ENCODE measurements at regions not wholly inside any gene's neighbourhood (a gene's known extent, or its start where the extent isn't known, plus 50 kb on each side); places are given as distances from the start of the nearest gene placed in this dataset.

- Mint-ChIP-seq H3K27ac (no peak overlapping the region), H3K9me3 (peaks cover 0 to 7% of the 10 kb centered on the region in 2 donors)
- no peak for DNase-seq (ENCODE audit: low spot score in 2 of 2)
Measured at GRCh38 chr13:71079638-71080037, 787.4 kb downstream of the DACH1 start.

GRCh38 chr13:71068041-71068440 lies 799.0 kb downstream of the DACH1 start:
- no peak for ATAC-seq
- peaks cover 9 to 14% of the 10 kb centered on the region in 2 donors for H3K9me3 Mint-ChIP-seq
- H3K36me3 Mint-ChIP-seq: peaks cover 0 to 4% of the 10 kb centered on the region in 2 donors
- H3K27ac Mint-ChIP-seq: no peak overlapping the region
- no peak for DNase-seq (ENCODE audit: low spot score in 2 of 2)

More at GRCh38 chr13:71079638-71080037, 787.4 kb downstream of the DACH1 start:
- ATAC-seq: no peak
- no peaks in the 10 kb centered on the region for H3K36me3 Mint-ChIP-seq

DNA sequence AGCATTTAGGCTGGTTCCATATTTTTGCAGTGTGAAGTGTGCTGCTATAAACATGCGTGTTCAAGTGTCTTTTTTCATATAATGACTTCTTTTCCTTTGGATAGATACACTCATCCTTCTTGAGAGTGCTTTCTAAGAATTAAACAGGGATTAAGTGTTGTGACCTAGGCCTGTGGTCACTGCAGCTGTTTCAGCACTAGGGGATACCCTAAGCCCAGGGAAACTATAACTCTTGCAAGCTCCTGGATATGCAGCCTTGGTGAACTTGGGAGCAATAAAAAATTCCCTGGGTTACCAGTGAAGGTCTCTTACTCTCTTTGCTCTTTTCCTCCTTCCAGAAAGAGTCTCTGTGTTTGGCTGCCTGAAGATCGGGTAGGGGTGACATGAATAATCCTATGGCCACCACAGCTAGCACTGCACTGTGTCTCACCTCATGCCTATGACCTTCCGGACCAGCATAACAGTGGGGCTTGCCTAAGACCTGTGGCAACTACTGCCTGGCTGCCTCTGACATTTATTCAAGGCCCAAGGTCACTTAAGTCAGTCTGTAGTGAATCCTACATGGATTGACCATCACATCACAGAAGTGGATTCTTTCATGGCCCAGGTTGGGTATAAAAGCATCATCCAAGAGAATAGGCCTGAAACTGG lies 799.7 kb downstream of the DACH1 start:
- no peak for ATAC-seq

GRCh38 chr13:71056581-71056980 lies 810.4 kb downstream of the DACH1 start:
- no peak for ATAC-seq
- Mint-ChIP-seq H3K36me3 (peaks cover 0 to 4% of the 10 kb centered on the region in 2 donors), H3K9me3 (peaks cover 6 to 13% of the 10 kb centered on the region in 2 donors), H3K27ac (no peak overlapping the region)
- no peak for DNase-seq (ENCODE audit: low spot score in 2 of 2)

More for the DNA sequence above, 799.7 kb downstream of the DACH1 start:
- Mint-ChIP-seq H3K27ac (no peak overlapping the region), H3K36me3 (peaks cover 0 to 10% of the 10 kb centered on the region in 2 donors), H3K9me3 (peaks cover 14 to 18% of the 10 kb centered on the region in 2 donors)
- DNase-seq (ENCODE audit: low spot score in 2 of 2): no peak

DNA sequence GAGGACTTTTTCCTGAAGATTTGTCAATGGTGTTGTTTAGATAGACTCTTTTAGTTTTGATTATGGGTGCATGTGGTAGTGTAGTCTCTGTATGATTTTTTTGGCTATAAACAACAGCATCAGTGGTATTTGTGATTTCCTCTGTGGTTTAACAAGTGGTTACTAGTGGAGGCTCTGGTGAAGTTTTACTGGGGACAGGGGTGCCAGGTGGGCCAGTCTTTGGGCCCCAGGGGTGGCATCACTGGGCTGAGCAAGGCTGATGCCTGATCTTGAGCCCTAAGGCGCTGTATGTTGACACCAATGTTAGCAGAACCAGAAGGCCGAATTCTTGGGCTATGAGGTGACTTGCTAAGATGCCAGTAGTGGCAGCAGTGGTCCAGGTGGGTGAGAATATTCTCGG lies 811.4 kb downstream of the DACH1 start:
- Mint-ChIP-seq H3K27ac (no peak overlapping the region), H3K36me3 (no peaks in the 10 kb centered on the region), H3K9me3 (peaks cover 6 to 9% of the 10 kb centered on the region in 2 donors)
- ATAC-seq: no peak
- no peak for DNase-seq (ENCODE audit: low spot score in 2 of 2)

DNA sequence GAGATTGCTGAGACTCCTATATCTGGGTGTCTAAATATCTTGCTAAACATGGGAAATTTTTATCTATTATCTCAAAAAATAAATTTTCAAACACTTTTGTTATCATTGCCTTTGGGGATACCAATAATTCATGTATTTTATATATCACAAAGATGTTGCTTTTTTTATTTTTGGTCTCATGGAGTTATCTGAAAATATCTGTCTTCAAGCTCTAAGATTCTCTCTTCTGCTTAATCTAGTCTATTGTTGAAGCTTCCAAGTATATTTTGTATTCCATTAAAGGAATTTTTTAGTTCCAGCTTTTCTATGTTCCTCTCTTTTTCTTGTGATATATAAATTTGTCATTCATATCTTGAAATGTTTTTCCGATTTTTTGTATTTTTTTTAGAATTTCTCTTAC lies 812.0 kb downstream of the DACH1 start:
- H3K9me3 Mint-ChIP-seq: peaks cover 6 to 9% of the 10 kb centered on the region in 2 donors
- no peak for DNase-seq (ENCODE audit: low spot score in 2 of 2)
- no peak overlapping the region for H3K27ac Mint-ChIP-seq
- no peaks in the 10 kb centered on the region for H3K36me3 Mint-ChIP-seq
- ATAC-seq: no peak

DNA sequence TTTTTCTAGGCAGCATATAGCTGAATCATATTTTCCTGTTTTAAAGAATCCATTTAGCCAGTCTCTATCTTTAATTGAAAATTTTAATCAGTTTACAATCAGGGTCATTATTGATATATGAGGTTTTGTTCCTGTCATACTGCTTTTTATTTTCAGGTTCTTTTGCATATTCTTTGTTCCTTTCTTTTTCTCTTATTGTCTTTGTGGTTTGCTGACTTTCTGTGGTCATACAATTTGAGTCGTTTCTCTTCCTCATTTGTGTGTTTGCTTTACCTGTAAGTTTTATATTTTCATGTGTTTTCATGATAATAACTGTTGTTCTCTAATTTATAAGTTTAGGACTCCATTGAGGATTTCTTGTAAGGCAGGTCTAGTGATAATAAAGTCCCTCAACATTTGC lies 812.6 kb downstream of the DACH1 start:
- peaks cover 6 to 13% of the 10 kb centered on the region in 2 donors for H3K9me3 Mint-ChIP-seq
- no peaks in the 10 kb centered on the region for H3K36me3 Mint-ChIP-seq
- ATAC-seq: no peak
- DNase-seq (ENCODE audit: low spot score in 2 of 2): no peak
- H3K27ac Mint-ChIP-seq: no peak overlapping the region

DNA sequence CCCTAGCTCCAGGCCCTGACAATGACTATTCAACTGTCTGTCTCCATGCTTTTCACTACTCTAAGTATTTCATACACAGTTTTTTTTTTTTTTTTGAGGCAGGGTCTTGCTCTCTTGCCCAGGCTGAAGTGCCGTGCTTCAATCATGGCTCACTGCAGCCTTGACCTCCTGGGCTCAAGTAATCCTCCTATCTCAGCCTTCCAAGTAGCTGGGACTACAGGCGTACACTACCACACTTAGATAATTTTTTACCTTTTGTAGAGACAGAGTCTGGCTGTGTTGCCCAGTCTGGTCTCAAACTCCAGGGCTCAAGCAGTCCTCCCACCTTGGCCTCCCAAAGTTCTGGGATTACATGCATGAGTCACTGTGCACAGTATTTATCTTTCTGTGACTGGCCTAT lies 815.4 kb downstream of the DACH1 start:
- DNase-seq (ENCODE audit: low spot score in 2 of 2) (no peak), ATAC-seq (no peak)
- Mint-ChIP-seq H3K36me3 (no peaks in the 10 kb centered on the region), H3K9me3 (peaks cover 6 to 16% of the 10 kb centered on the region in 2 donors), H3K27ac (no peak overlapping the region)

DNA sequence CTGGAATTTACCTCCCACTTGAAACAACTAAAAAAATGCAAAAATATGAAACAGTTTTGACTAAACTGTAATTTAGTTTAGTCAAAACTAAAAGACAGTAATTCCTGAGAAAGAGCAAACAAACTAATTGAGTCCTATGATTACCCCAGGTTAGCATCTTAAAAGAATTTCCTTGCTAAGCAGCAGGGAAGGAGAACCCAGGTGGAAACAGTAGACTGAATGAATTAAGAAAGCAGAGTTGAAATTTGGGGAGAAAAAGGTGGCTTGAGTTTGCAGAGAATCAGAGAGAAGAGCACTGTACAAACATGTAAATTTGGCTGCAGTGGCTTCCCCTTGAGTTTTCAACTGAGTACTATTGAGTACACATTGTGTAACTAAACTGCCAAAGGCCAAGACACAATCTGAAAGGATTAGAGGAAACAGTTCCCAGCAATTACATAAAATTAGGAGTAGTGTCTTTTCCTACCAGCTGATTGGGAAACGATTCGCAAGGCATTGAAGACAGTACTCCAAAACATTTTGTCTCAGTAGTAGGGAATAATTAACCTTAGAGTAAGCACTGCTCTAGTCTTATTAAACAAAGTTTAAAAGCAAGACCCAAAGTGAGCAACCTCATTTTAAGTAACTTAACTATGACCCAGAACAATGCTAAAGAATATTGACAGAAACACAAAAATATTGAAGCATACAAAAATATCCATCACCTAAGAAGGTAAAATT lies 820.5 kb downstream of the DACH1 start:
- no peaks in the 10 kb centered on the region for H3K36me3 Mint-ChIP-seq
- H3K9me3 Mint-ChIP-seq: peaks cover 5 to 10% of the 10 kb centered on the region in 2 donors
- ATAC-seq (no peak), DNase-seq (ENCODE audit: low spot score in 2 of 2) (no peak)
- H3K27ac Mint-ChIP-seq: no peak overlapping the region

DNA sequence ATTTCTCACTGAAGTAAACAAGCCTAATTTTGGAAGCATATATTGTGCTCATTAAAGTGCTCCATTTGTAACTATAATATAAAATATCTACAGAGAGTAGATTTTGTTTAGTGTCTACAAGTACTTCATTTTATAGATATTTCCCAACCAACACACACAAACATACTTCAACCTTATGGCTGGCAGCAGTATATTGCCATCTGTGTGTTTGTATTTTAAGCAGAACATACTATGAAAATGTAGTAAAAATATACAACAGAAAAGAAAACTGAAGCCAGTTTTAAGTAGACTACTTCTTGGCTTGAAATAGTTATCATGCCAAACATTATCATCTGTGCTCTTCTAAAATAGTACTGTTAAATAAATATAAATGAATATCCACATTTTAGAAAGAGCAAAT lies 821.9 kb downstream of the DACH1 start:
- DNase-seq (ENCODE audit: low spot score in 2 of 2) (no peak), ATAC-seq (no peak)
- Mint-ChIP-seq H3K9me3 (peaks cover 4 to 13% of the 10 kb centered on the region in 2 donors), H3K27ac (no peak overlapping the region), H3K36me3 (no peaks in the 10 kb centered on the region)

DNA sequence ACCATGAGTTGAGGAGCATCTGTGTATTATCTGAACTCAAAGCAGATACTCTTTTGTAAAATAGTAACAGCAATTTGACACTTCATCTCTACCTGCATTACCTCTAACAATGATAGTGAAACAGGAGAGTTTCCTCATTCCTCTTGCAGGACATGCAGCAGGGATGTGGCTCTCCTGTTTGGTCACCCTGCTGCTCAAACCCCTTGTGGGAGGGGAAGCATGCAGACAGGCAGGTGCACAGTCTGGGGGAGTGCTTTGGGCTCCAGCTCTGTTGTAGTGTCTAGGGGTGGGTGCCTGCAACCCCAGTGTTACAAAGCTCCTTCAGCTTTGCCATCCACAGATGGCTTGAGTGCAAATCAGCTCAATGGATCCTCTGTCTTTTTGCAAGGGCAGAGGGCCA lies 827.6 kb downstream of the DACH1 start:
- Mint-ChIP-seq H3K27ac (no peak overlapping the region), H3K36me3 (no peaks in the 10 kb centered on the region), H3K9me3 (peaks cover 4 to 23% of the 10 kb centered on the region in 2 donors)
- ATAC-seq (no peak), DNase-seq (ENCODE audit: low spot score in 2 of 2) (no peak)

GRCh38 chr13:71034018-71034417 lies 833.0 kb downstream of the DACH1 start:
- ATAC-seq (no peak), DNase-seq (ENCODE audit: low spot score in 2 of 2) (no peak)
- H3K36me3 Mint-ChIP-seq: peaks cover 0 to 4% of the 10 kb centered on the region in 2 donors
- peaks cover 6 to 26% of the 10 kb centered on the region in 2 donors for H3K9me3 Mint-ChIP-seq
- no peak overlapping the region for H3K27ac Mint-ChIP-seq

DNA sequence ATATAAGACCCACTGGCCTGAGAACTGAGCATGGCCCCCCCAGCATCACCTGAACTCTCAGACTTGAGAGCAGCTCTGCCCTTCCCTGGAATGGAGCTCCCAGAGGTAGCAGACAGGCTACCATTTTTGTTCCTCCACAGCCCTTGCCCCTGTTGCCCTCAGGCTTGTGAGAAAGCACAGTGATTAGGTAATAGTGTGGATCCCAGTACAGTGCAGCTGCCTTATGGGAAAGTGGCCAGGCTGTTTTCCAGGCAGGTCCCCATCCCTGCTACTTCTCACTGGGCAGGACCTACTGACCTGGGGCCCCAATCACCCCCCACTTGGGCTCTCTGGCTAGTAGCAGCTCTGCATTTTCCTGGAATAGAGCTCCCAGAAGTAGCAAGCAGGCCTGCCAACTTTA lies 834.0 kb downstream of the DACH1 start:
- no peak for DNase-seq (ENCODE audit: low spot score in 2 of 2)
- Mint-ChIP-seq H3K27ac (no peak overlapping the region), H3K9me3 (peaks cover 6 to 30% of the 10 kb centered on the region in 2 donors), H3K36me3 (peaks cover 0 to 7% of the 10 kb centered on the region in 2 donors)
- ATAC-seq: no peak

DNA sequence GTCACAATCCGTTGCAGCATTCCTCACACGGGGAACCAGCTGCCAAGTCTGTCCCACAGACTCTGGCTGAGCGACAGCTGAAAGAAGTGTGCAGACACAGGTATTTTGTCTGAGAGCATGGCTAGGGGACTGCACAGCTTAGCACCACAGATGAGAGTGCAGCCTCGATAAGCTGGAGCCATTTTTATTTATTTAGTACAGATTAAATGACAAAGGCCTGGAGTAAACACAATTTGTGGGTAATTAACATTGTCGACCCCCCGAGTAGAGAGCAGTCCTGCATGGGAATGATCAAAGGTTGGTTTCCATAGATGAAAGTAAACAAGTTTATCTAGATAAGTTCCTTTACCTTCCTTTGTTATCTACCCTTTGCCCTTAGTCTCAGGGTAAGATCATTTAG lies 836.2 kb downstream of the DACH1 start:
- ATAC-seq (no peak), DNase-seq (ENCODE audit: low spot score in 2 of 2) (no peak)
- Mint-ChIP-seq H3K36me3 (peaks cover 0 to 10% of the 10 kb centered on the region in 2 donors), H3K27ac (no peak overlapping the region), H3K9me3 (peaks cover 10 to 27% of the 10 kb centered on the region in 2 donors)

DNA sequence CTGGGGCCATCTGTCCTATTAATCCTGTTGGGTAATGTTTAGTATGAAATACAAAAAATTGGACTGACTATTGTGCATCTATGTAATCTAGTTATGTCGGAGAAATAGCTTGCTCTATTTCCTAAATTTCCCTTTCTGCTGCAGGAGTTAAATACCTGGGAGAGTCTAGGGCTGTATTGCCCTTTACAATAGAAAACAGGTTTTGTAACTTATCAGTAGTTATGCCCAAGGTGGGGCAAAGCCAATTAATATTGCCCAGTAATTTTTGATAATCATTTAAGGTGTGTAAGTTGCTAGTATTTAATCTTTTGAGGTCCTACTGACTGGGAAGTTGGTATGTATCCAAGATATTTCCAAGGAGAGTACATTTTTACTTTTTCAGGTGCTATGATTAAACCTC lies 838.1 kb downstream of the DACH1 start:
- DNase-seq (ENCODE audit: low spot score in 2 of 2): no peak
- H3K27ac Mint-ChIP-seq: no peak overlapping the region
- H3K9me3 Mint-ChIP-seq: peaks cover 10 to 24% of the 10 kb centered on the region in 2 donors
- no peak for ATAC-seq
- H3K36me3 Mint-ChIP-seq: peaks cover 0 to 10% of the 10 kb centered on the region in 2 donors

GRCh38 chr13:71021825-71022422 lies 845.1 kb downstream of the DACH1 start:
- no peak for ATAC-seq
- H3K27ac Mint-ChIP-seq: no peak overlapping the region
- peaks cover 8 to 17% of the 10 kb centered on the region in 2 donors for H3K9me3 Mint-ChIP-seq
- no peak for DNase-seq (ENCODE audit: low spot score in 2 of 2)
- H3K36me3 Mint-ChIP-seq: no peaks in the 10 kb centered on the region

- DNase-seq (ENCODE audit: low spot score in 2 of 2): no peak
Measured at GRCh38 chr13:71018995-71019394, 848.0 kb downstream of the DACH1 start.

More at GRCh38 chr13:71018995-71019394, 848.0 kb downstream of the DACH1 start:
- no peak for ATAC-seq
- H3K9me3 Mint-ChIP-seq: peaks cover 7 to 9% of the 10 kb centered on the region in 2 donors
- H3K36me3 Mint-ChIP-seq: no peaks in the 10 kb centered on the region
- H3K27ac Mint-ChIP-seq: no peak overlapping the region
